SJCRH30 (cell line): ENCODE measurements at regions not wholly inside any gene's neighbourhood (a gene's known extent, or its start where the extent isn't known, plus 50 kb on each side); places are given as distances from the start of the nearest gene placed in this dataset.
"Not testable (repeated sequence)": the region's sequence is repeated elsewhere in the genome, so short reads cannot be mapped to it uniquely, and the experiment has no call there.

Experiments used
- DNase-seq, 2 experiments: peaks; one replicate each; pipeline ENCODE4 v3.0.0-alpha.2; 2015 to 2020
- H3K27ac ChIP-seq: fragments of 250-450 bp; sonication (Bioruptor Pico); 2 replicates; pipeline ENCODE4 v1.5.1; 2020; ENCODE audit warnings: mild to moderate bottlenecking, moderate library complexity
- H3K27me3 ChIP-seq: fragments of 250-450 bp; sonication (Bioruptor Pico); 2 replicates; pipeline ENCODE4 v1.5.1; 2020; ENCODE audit warnings: mild to moderate bottlenecking, moderate library complexity
- H3K36me3 ChIP-seq: fragments of 250-450 bp; sonication (Bioruptor Pico); 2 replicates; pipeline ENCODE4 v1.5.1; 2020; ENCODE audit warnings: mild to moderate bottlenecking, moderate library complexity
- H3K4me1 ChIP-seq: fragments of 250-450 bp; sonication (Bioruptor Pico); 2 replicates; pipeline ENCODE4 v1.5.1; 2020; ENCODE audit warnings: mild to moderate bottlenecking, moderate library complexity
- H3K4me3 ChIP-seq: fragments of 250-450 bp; sonication (Bioruptor Pico); 2 replicates; pipeline ENCODE4 v1.5.1; 2020; ENCODE audit warnings: mild to moderate bottlenecking, moderate library complexity
- H3K9me3 ChIP-seq: fragments of 250-450 bp; sonication (Bioruptor Pico); replicated peaks from 2 replicates; pipeline ENCODE4 v1.5.1; 2020; ENCODE audit warnings: mild to moderate bottlenecking, moderate library complexity

- Histone ChIP-seq H3K36me3 (no peaks in the 10 kb centered on the region), H3K4me1 (no peaks in the 10 kb centered on the region), H3K27ac (no peak overlapping the region), H3K27me3 (no peaks in the 10 kb centered on the region), H3K4me3 (no peak overlapping the region), H3K9me3 (no peaks in the 10 kb centered on the region)
- DNase-seq = no peak
Observed at GRCh38 chr14:71426001-71426400, 506.2 kb upstream of the RGS6 start.

GRCh38 chr14:71429902-71430301 lies 502.3 kb upstream of the RGS6 start:
- Histone ChIP-seq H3K4me1 (no peaks in the 10 kb centered on the region), H3K9me3 (no peaks in the 10 kb centered on the region), H3K27me3 (no peaks in the 10 kb centered on the region), H3K4me3 (no peak overlapping the region), H3K36me3 (no peaks in the 10 kb centered on the region), H3K27ac (no peak overlapping the region)
- DNase-seq = no peak

GRCh38 chr14:71430321-71430677 lies 501.9 kb upstream of the RGS6 start:
- no peak overlapping the region for H3K27ac ChIP-seq
- no peaks in the 10 kb centered on the region for H3K36me3 ChIP-seq
- no peaks in the 10 kb centered on the region for H3K27me3 ChIP-seq
- H3K9me3 ChIP-seq = no peaks in the 10 kb centered on the region; the same call in 1 of the 2 replicates
- H3K4me3 ChIP-seq = no peak overlapping the region
- H3K4me1 ChIP-seq = no peaks in the 10 kb centered on the region
- DNase-seq = no peak

- Histone ChIP-seq H3K9me3 (peaks cover 2% of the 10 kb centered on the region; the same call in 1 of the 2 replicates), H3K27me3 (no peaks in the 10 kb centered on the region), H3K36me3 (no peaks in the 10 kb centered on the region), H3K27ac (no peak overlapping the region), H3K4me1 (no peaks in the 10 kb centered on the region), H3K4me3 (no peak overlapping the region)
- DNase-seq = no peak
Observed at GRCh38 chr14:71430678-71431376, 501.4 kb upstream of the RGS6 start.

- Histone ChIP-seq H3K4me3 (no peak overlapping the region), H3K27ac (no peak overlapping the region)
- DNase-seq = no peak
Observed at GRCh38 chr14:71432334-71433110, 499.7 kb upstream of the RGS6 start.

GRCh38 chr14:71433303-71433702 lies 498.9 kb upstream of the RGS6 start:
- no peak for DNase-seq
- H3K9me3 ChIP-seq = peaks cover 2% of the 10 kb centered on the region; the same call in 1 of the 2 replicates
- no peak overlapping the region for H3K27ac ChIP-seq
- H3K36me3 ChIP-seq = no peaks in the 10 kb centered on the region
- no peaks in the 10 kb centered on the region for H3K4me1 ChIP-seq
- no peak overlapping the region for H3K4me3 ChIP-seq
- no peaks in the 10 kb centered on the region for H3K27me3 ChIP-seq

More at GRCh38 chr14:71432334-71433110, 499.7 kb upstream of the RGS6 start:
- Histone ChIP-seq H3K27me3 (no peaks in the 10 kb centered on the region), H3K36me3 (no peaks in the 10 kb centered on the region), H3K9me3 (peaks cover 2% of the 10 kb centered on the region; the same call in 1 of the 2 replicates), H3K4me1 (no peaks in the 10 kb centered on the region)

GRCh38 chr14:71435641-71436040 lies 496.6 kb upstream of the RGS6 start:
- not testable (repeated sequence) for H3K4me1 ChIP-seq, H3K36me3 ChIP-seq, DNase-seq, H3K9me3 ChIP-seq, H3K27ac ChIP-seq, H3K4me3 ChIP-seq, H3K27me3 ChIP-seq

- no peaks in the 10 kb centered on the region for H3K4me1 ChIP-seq
- peaks cover 2% of the 10 kb centered on the region; the same call in 1 of the 2 replicates for H3K9me3 ChIP-seq
- no peak for DNase-seq
- H3K36me3 ChIP-seq = no peaks in the 10 kb centered on the region
- H3K4me3 ChIP-seq = no peak overlapping the region
- H3K27me3 ChIP-seq = no peaks in the 10 kb centered on the region
- no peak overlapping the region for H3K27ac ChIP-seq
Observed at GRCh38 chr14:71437870-71438269, 494.4 kb upstream of the RGS6 start.

- H3K4me3 ChIP-seq = no peak overlapping the region
- DNase-seq = no peak
Observed at GRCh38 chr14:71438684-71439083, 493.5 kb upstream of the RGS6 start.

GRCh38 chr14:71441126-71441525 lies 491.1 kb upstream of the RGS6 start:
- Histone ChIP-seq H3K9me3 (no peaks in the 10 kb centered on the region), H3K4me1 (no peaks in the 10 kb centered on the region), H3K4me3 (no peak overlapping the region), H3K27ac (no peak overlapping the region), H3K27me3 (no peaks in the 10 kb centered on the region), H3K36me3 (no peaks in the 10 kb centered on the region)
- DNase-seq = no peak

More at GRCh38 chr14:71438684-71439083, 493.5 kb upstream of the RGS6 start:
- Histone ChIP-seq H3K27me3 (no peaks in the 10 kb centered on the region), H3K9me3 (peaks cover 2% of the 10 kb centered on the region; the same call in 1 of the 2 replicates), H3K36me3 (no peaks in the 10 kb centered on the region), H3K4me1 (no peaks in the 10 kb centered on the region), H3K27ac (no peak overlapping the region)

GRCh38 chr14:71444030-71444822 lies 488.0 kb upstream of the RGS6 start:
- no peak overlapping the region for H3K27ac ChIP-seq
- DNase-seq = no peak
- H3K36me3 ChIP-seq = no peaks in the 10 kb centered on the region
- no peaks in the 10 kb centered on the region for H3K9me3 ChIP-seq
- H3K4me3 ChIP-seq = no peak overlapping the region
- no peaks in the 10 kb centered on the region for H3K4me1 ChIP-seq
- no peaks in the 10 kb centered on the region for H3K27me3 ChIP-seq

- no peaks in the 10 kb centered on the region for H3K36me3 ChIP-seq
- H3K27me3 ChIP-seq = no peaks in the 10 kb centered on the region
- DNase-seq = no peak
- H3K4me1 ChIP-seq = no peaks in the 10 kb centered on the region
- H3K9me3 ChIP-seq = no peaks in the 10 kb centered on the region
- no peak overlapping the region for H3K27ac ChIP-seq
- no peak overlapping the region for H3K4me3 ChIP-seq
Observed at GRCh38 chr14:71448431-71449315, 483.6 kb upstream of the RGS6 start.

- H3K4me3 ChIP-seq = no peak overlapping the region
- H3K4me1 ChIP-seq = no peaks in the 10 kb centered on the region
- no peak for DNase-seq
- H3K27me3 ChIP-seq = no peaks in the 10 kb centered on the region
- no peak overlapping the region for H3K27ac ChIP-seq
- no peaks in the 10 kb centered on the region for H3K36me3 ChIP-seq
- H3K9me3 ChIP-seq = no peaks in the 10 kb centered on the region
Observed at GRCh38 chr14:71449316-71450055, 482.7 kb upstream of the RGS6 start.

GRCh38 chr14:71451501-71451900 lies 480.7 kb upstream of the RGS6 start:
- Histone ChIP-seq H3K27ac (no peak overlapping the region), H3K27me3 (no peaks in the 10 kb centered on the region), H3K4me1 (no peaks in the 10 kb centered on the region), H3K36me3 (no peaks in the 10 kb centered on the region), H3K9me3 (no peaks in the 10 kb centered on the region), H3K4me3 (no peak overlapping the region)
- DNase-seq = no peak
